ENCODE measurements at regions not wholly inside any gene's neighbourhood (a gene's known extent, or its start where the extent isn't known, plus 50 kb on each side); places are given as distances from the start of the nearest gene placed in this dataset.
"Not testable (repeated sequence)": the region's sequence is repeated elsewhere in the genome, so short reads cannot be mapped to it uniquely, and the experiment has no call there.

GRCh38 chr21:41568606-41569385 lies 60.8 kb upstream of the TMPRSS2 start:
- DNase-seq (ENCODE audit: extremely low spot score, unreplicated experiment), result no peak
- no peak for TF ChIP-seq CTCF (IDR thresholded peaks at IDR 0.05)
- H3K27me3 Mint-ChIP-seq (ENCODE audit: unreplicated experiment), result peaks cover 26% of the 10 kb centered on the region
- peaks cover 5% of the 10 kb centered on the region for H3K4me1 Mint-ChIP-seq (ENCODE audit: unreplicated experiment)
- no peaks in the 10 kb centered on the region for H3K36me3 Mint-ChIP-seq (ENCODE audit: unreplicated experiment)
- no peak overlapping the region for H3K27ac Mint-ChIP-seq (ENCODE audit: unreplicated experiment)
- H3K4me3 Mint-ChIP-seq (ENCODE audit: unreplicated experiment), result no peak overlapping the region
- H3K9me3 Mint-ChIP-seq (ENCODE audit: unreplicated experiment), result peaks cover 4% of the 10 kb centered on the region

GRCh38 chr21:41567901-41568510 lies 60.0 kb upstream of the TMPRSS2 start:
- no peak for TF ChIP-seq CTCF (IDR thresholded peaks at IDR 0.05)
- H3K36me3 Mint-ChIP-seq (ENCODE audit: unreplicated experiment), result no peaks in the 10 kb centered on the region
- H3K4me3 Mint-ChIP-seq (ENCODE audit: unreplicated experiment), result no peak overlapping the region
- H3K27me3 Mint-ChIP-seq (ENCODE audit: unreplicated experiment), result peaks cover 26% of the 10 kb centered on the region
- no peak overlapping the region for H3K27ac Mint-ChIP-seq (ENCODE audit: unreplicated experiment)
- H3K4me1 Mint-ChIP-seq (ENCODE audit: unreplicated experiment), result peaks cover 5% of the 10 kb centered on the region
- no peak for DNase-seq (ENCODE audit: extremely low spot score, unreplicated experiment)
- peaks cover 4% of the 10 kb centered on the region for H3K9me3 Mint-ChIP-seq (ENCODE audit: unreplicated experiment)

- H3K27ac Mint-ChIP-seq (ENCODE audit: unreplicated experiment); H3K36me3 Mint-ChIP-seq (ENCODE audit: unreplicated experiment); DNase-seq (ENCODE audit: extremely low spot score, unreplicated experiment); H3K9me3 Mint-ChIP-seq (ENCODE audit: unreplicated experiment); H3K4me3 Mint-ChIP-seq (ENCODE audit: unreplicated experiment); H3K4me1 Mint-ChIP-seq (ENCODE audit: unreplicated experiment): not testable (repeated sequence)
- peaks cover 27% of the 10 kb centered on the region for H3K27me3 Mint-ChIP-seq (ENCODE audit: unreplicated experiment)
Measured at GRCh38 chr21:41567237-41567636, 59.3 kb upstream of the TMPRSS2 start.

GRCh38 chr21:41566500-41567014 lies 58.6 kb upstream of the TMPRSS2 start:
- TF ChIP-seq CTCF (IDR thresholded peaks at IDR 0.05), result no peak
- H3K4me3 Mint-ChIP-seq (ENCODE audit: unreplicated experiment), result no peak overlapping the region
- peaks cover 5% of the 10 kb centered on the region for H3K4me1 Mint-ChIP-seq (ENCODE audit: unreplicated experiment)
- H3K27ac Mint-ChIP-seq (ENCODE audit: unreplicated experiment), result no peak overlapping the region
- H3K27me3 Mint-ChIP-seq (ENCODE audit: unreplicated experiment), result peaks cover 24% of the 10 kb centered on the region
- no peaks in the 10 kb centered on the region for H3K9me3 Mint-ChIP-seq (ENCODE audit: unreplicated experiment)
- DNase-seq (ENCODE audit: extremely low spot score, unreplicated experiment), result no peak
- H3K36me3 Mint-ChIP-seq (ENCODE audit: unreplicated experiment), result no peaks in the 10 kb centered on the region

GRCh38 chr21:41565550-41565949 lies 57.6 kb upstream of the TMPRSS2 start:
- no peak for DNase-seq (ENCODE audit: extremely low spot score, unreplicated experiment)
- Mint-ChIP-seq H3K36me3 (ENCODE audit: unreplicated experiment) (no peaks in the 10 kb centered on the region), H3K27me3 (ENCODE audit: unreplicated experiment) (peaks cover 22% of the 10 kb centered on the region), H3K4me3 (ENCODE audit: unreplicated experiment) (no peak overlapping the region), H3K27ac (ENCODE audit: unreplicated experiment) (no peak overlapping the region), H3K9me3 (ENCODE audit: unreplicated experiment) (no peaks in the 10 kb centered on the region), H3K4me1 (ENCODE audit: unreplicated experiment) (peaks cover 5% of the 10 kb centered on the region)
- no peak for TF ChIP-seq CTCF (IDR thresholded peaks at IDR 0.05)

Measured in osteocyte (in vitro differentiated cells).